ENCODE measurements at regions not wholly inside any gene's neighbourhood (a gene's known extent, or its start where the extent isn't known, plus 50 kb on each side); places are given as distances from the start of the nearest gene placed in this dataset.
"Not testable (repeated sequence)": the region's sequence is repeated elsewhere in the genome, so short reads cannot be mapped to it uniquely, and the experiment has no call there.

- H3K9ac ChIP-seq (ENCODE audit: low read length); ATAC-seq (ENCODE audit: low read depth); H3K4me3 ChIP-seq (ENCODE audit: control extremely low read depth in 1 of 5, extremely low read depth in 1 of 5, insufficient read depth in 1 of 5, low read depth in 2 of 5, low read length in 4 of 5); H4K20me1 ChIP-seq (ENCODE audit: control insufficient read depth, insufficient read depth, low read length, poor library complexity, severe bottlenecking); POLR2A ChIA-PET; H3K9me3 ChIP-seq (ENCODE audit: control extremely low read depth in 1 of 3, control insufficient read depth in 2 of 3, insufficient read depth in 1 of 3, low read length in 2 of 3); H3K4me1 Mint-ChIP-seq; H3K4me1 ChIP-seq (ENCODE audit: control insufficient read depth in 2 of 2, insufficient read depth in 2 of 2, low read length in 2 of 2); H3K79me2 ChIP-seq (ENCODE audit: control insufficient read depth, insufficient read depth, low read length); intact Hi-C loops (cut with micrococcal nuclease); H3K4me3 Mint-ChIP-seq; H3K36me3 ChIP-seq (replicated peaks in 1 of 2; ENCODE audit: control extremely low read depth in 1 of 2, control insufficient read depth in 1 of 2, extremely low read depth in 1 of 2, insufficient read depth in 2 of 2, low read length in 1 of 2); H3K27me3 ChIP-seq (replicated peaks in 1 of 4; ENCODE audit: control extremely low read depth in 1 of 4, control insufficient read depth in 3 of 4, insufficient read depth in 4 of 4, low read length in 3 of 4); H3K4me2 ChIP-seq (replicated peaks; ENCODE audit: low read depth, low read length, poor library complexity, severe bottlenecking); H2AFZ ChIP-seq (ENCODE audit: insufficient read depth, low read depth, low read length, poor library complexity, severe bottlenecking); H3K9me3 Mint-ChIP-seq (ENCODE audit: insufficient read depth); H3K27ac Mint-ChIP-seq; H3K27ac ChIP-seq (ENCODE audit: low read length in 2 of 2); CTCF ChIA-PET; H3K27me3 Mint-ChIP-seq; DNase-seq: not testable (repeated sequence)
- WGBS (ENCODE audit: insufficient coverage): 100% methylated on average over 8 of the region's 11 CpGs
Measured at GRCh38 chr2:111264956-111265355, 144.2 kb downstream of the BCL2L11 start.

GRCh38 chr2:111266556-111266955 is 145.8 kb downstream of the BCL2L11 start:
- H3K4me3 ChIP-seq (ENCODE audit: control extremely low read depth in 1 of 5, extremely low read depth in 1 of 5, insufficient read depth in 1 of 5, low read depth in 2 of 5, low read length in 4 of 5); H3K27me3 ChIP-seq (replicated peaks in 1 of 4; ENCODE audit: control extremely low read depth in 1 of 4, control insufficient read depth in 3 of 4, insufficient read depth in 4 of 4, low read length in 3 of 4); POLR2A ChIA-PET; H3K9me3 ChIP-seq (ENCODE audit: control extremely low read depth in 1 of 3, control insufficient read depth in 2 of 3, insufficient read depth in 1 of 3, low read length in 2 of 3); H3K27ac Mint-ChIP-seq; ATAC-seq (ENCODE audit: low read depth); H3K27me3 Mint-ChIP-seq; H3K36me3 ChIP-seq (replicated peaks in 1 of 2; ENCODE audit: control extremely low read depth in 1 of 2, control insufficient read depth in 1 of 2, extremely low read depth in 1 of 2, insufficient read depth in 2 of 2, low read length in 1 of 2); CTCF ChIA-PET; H4K20me1 ChIP-seq (ENCODE audit: control insufficient read depth, insufficient read depth, low read length, poor library complexity, severe bottlenecking); intact Hi-C loops (cut with micrococcal nuclease); H3K9ac ChIP-seq (ENCODE audit: low read length); H3K4me1 Mint-ChIP-seq; DNase-seq; H3K4me3 Mint-ChIP-seq; H3K9me3 Mint-ChIP-seq (ENCODE audit: insufficient read depth); H3K27ac ChIP-seq (ENCODE audit: low read length in 2 of 2); H3K4me2 ChIP-seq (replicated peaks; ENCODE audit: low read depth, low read length, poor library complexity, severe bottlenecking); H3K79me2 ChIP-seq (ENCODE audit: control insufficient read depth, insufficient read depth, low read length); H2AFZ ChIP-seq (ENCODE audit: insufficient read depth, low read depth, low read length, poor library complexity, severe bottlenecking); H3K4me1 ChIP-seq (ENCODE audit: control insufficient read depth in 2 of 2, insufficient read depth in 2 of 2, low read length in 2 of 2): not testable (repeated sequence)
- WGBS (ENCODE audit: insufficient coverage): 67% methylated on average over 1 of the region's 6 CpGs

- H3K4me3 ChIP-seq (ENCODE audit: control extremely low read depth in 1 of 5, extremely low read depth in 1 of 5, insufficient read depth in 1 of 5, low read depth in 2 of 5, low read length in 4 of 5); H3K4me3 Mint-ChIP-seq; H3K4me1 ChIP-seq (ENCODE audit: control insufficient read depth in 2 of 2, insufficient read depth in 2 of 2, low read length in 2 of 2); H3K36me3 ChIP-seq (replicated peaks in 1 of 2; ENCODE audit: control extremely low read depth in 1 of 2, control insufficient read depth in 1 of 2, extremely low read depth in 1 of 2, insufficient read depth in 2 of 2, low read length in 1 of 2); intact Hi-C loops (cut with micrococcal nuclease); CTCF ChIA-PET; H3K4me2 ChIP-seq (replicated peaks; ENCODE audit: low read depth, low read length, poor library complexity, severe bottlenecking); H4K20me1 ChIP-seq (ENCODE audit: control insufficient read depth, insufficient read depth, low read length, poor library complexity, severe bottlenecking); H3K27ac Mint-ChIP-seq; H2AFZ ChIP-seq (ENCODE audit: insufficient read depth, low read depth, low read length, poor library complexity, severe bottlenecking); H3K27ac ChIP-seq (ENCODE audit: low read length in 2 of 2); H3K4me1 Mint-ChIP-seq; H3K79me2 ChIP-seq (ENCODE audit: control insufficient read depth, insufficient read depth, low read length); H3K27me3 ChIP-seq (replicated peaks in 1 of 4; ENCODE audit: control extremely low read depth in 1 of 4, control insufficient read depth in 3 of 4, insufficient read depth in 4 of 4, low read length in 3 of 4); POLR2A ChIA-PET; H3K9me3 Mint-ChIP-seq (ENCODE audit: insufficient read depth); H3K9ac ChIP-seq (ENCODE audit: low read length); DNase-seq; H3K27me3 Mint-ChIP-seq; ATAC-seq (ENCODE audit: low read depth); H3K9me3 ChIP-seq (ENCODE audit: control extremely low read depth in 1 of 3, control insufficient read depth in 2 of 3, insufficient read depth in 1 of 3, low read length in 2 of 3): not testable (repeated sequence)
- WGBS (ENCODE audit: insufficient coverage): 100% methylated on average over 3 of the region's 14 CpGs
Measured at GRCh38 chr2:111267038-111267437, 146.3 kb downstream of the BCL2L11 start.

- not testable (repeated sequence) for H3K4me3 Mint-ChIP-seq; H3K27me3 ChIP-seq (replicated peaks in 1 of 4; ENCODE audit: control extremely low read depth in 1 of 4, control insufficient read depth in 3 of 4, insufficient read depth in 4 of 4, low read length in 3 of 4)
Measured at GRCh38 chr2:111269761-111270323, 149.1 kb downstream of the BCL2L11 start.

More at GRCh38 chr2:111269761-111270323, 149.1 kb downstream of the BCL2L11 start:
- POLR2A ChIA-PET; H3K36me3 ChIP-seq (replicated peaks in 1 of 2; ENCODE audit: control extremely low read depth in 1 of 2, control insufficient read depth in 1 of 2, extremely low read depth in 1 of 2, insufficient read depth in 2 of 2, low read length in 1 of 2); CTCF ChIA-PET; intact Hi-C loops (cut with micrococcal nuclease); H3K4me1 ChIP-seq (ENCODE audit: control insufficient read depth in 2 of 2, insufficient read depth in 2 of 2, low read length in 2 of 2); H3K4me3 ChIP-seq (ENCODE audit: control extremely low read depth in 1 of 5, extremely low read depth in 1 of 5, insufficient read depth in 1 of 5, low read depth in 2 of 5, low read length in 4 of 5); H4K20me1 ChIP-seq (ENCODE audit: control insufficient read depth, insufficient read depth, low read length, poor library complexity, severe bottlenecking); H3K27me3 Mint-ChIP-seq; H3K4me1 Mint-ChIP-seq; H3K9me3 Mint-ChIP-seq (ENCODE audit: insufficient read depth); H3K4me2 ChIP-seq (replicated peaks; ENCODE audit: low read depth, low read length, poor library complexity, severe bottlenecking); H3K27ac ChIP-seq (ENCODE audit: low read length in 2 of 2); DNase-seq; H3K79me2 ChIP-seq (ENCODE audit: control insufficient read depth, insufficient read depth, low read length); H2AFZ ChIP-seq (ENCODE audit: insufficient read depth, low read depth, low read length, poor library complexity, severe bottlenecking); H3K9ac ChIP-seq (ENCODE audit: low read length); ATAC-seq (ENCODE audit: low read depth); H3K27ac Mint-ChIP-seq; H3K9me3 ChIP-seq (ENCODE audit: control extremely low read depth in 1 of 3, control insufficient read depth in 2 of 3, insufficient read depth in 1 of 3, low read length in 2 of 3): not testable (repeated sequence)
- no CpG with 5 or more reads among the region's 4 CpGs for WGBS (ENCODE audit: insufficient coverage)
